IgD-negative memory B cell (primary cell): ENCODE measurements at regions not wholly inside any gene's neighbourhood (a gene's known extent, or its start where the extent isn't known, plus 50 kb on each side); places are given as distances from the start of the nearest gene placed in this dataset.

Experiments
- H3K27ac Mint-ChIP-seq, 3 donors: one replicate each; pipeline ENCODE4 v1.8.0; 2020 to 2022; ENCODE audit warnings: mild to moderate bottlenecking in 3 of 3, mixed read lengths in 3 of 3, moderate library complexity in 1 of 3
- H3K27me3 Mint-ChIP-seq: one replicate; pipeline ENCODE4 v1.8.0; 2021; ENCODE audit warnings: mixed read lengths
- H3K36me3 Mint-ChIP-seq: one replicate; pipeline ENCODE4 v1.8.0; 2020; ENCODE audit warnings: mild to moderate bottlenecking, mixed read lengths
- H3K4me1 Mint-ChIP-seq, 3 donors: one replicate each; pipeline ENCODE4 v1.8.0; 2020 to 2022; ENCODE audit warnings: mixed read lengths in 3 of 3, mild to moderate bottlenecking in 1 of 3
- H3K4me3 Mint-ChIP-seq, 4 donors: one replicate each; pipeline ENCODE4 v1.8.0; 2020 to 2022; ENCODE audit warnings: mild to moderate bottlenecking in 4 of 4, mixed read lengths in 4 of 4, moderate library complexity in 3 of 4
- H3K9me3 Mint-ChIP-seq, 3 donors: one replicate each; pipeline ENCODE4 v1.8.0; 2020 to 2021; ENCODE audit warnings: mixed read lengths in 3 of 3, mild to moderate bottlenecking in 1 of 3

DNA sequence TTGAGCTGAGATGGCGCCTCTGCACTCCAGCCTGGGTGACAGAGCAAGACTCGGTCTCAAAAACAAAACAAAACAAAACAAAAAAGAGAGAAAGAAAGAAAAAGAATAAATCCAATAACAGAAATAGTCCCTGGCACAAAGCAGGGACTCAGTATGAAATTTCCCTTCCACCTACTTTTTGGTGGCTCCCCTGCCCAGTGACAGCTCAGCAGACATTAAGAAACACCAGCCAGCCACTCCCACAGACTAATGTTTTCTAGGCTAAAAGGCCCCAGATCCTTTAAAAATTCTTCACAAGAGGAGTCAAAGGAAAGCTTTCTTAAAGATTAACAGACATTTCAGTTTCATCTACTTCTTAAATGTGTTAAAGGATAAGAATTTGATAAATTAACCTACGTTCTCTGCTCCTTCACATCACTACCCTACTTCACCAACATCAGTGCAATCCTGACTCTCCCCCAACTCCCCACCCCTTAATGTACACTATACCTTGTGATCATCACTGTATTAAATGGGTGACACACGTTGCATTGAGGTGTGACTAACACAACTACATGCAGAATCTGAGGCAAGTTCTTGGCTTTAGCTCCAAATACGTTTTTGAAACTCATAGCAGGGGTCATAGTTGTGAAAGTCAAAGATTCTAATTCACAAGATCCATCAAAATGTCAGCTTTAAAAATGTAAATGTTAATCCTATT is 114.5 kb upstream of the CAV2 start:
- Mint-ChIP-seq H3K4me1 (no peaks in the 10 kb centered on the region), H3K4me3 (no peak overlapping the region), H3K36me3 (no peaks in the 10 kb centered on the region), H3K27me3 (peaks cover 1% of the 10 kb centered on the region), H3K27ac (no peak overlapping the region), H3K9me3 (no peaks in the 10 kb centered on the region)

DNA sequence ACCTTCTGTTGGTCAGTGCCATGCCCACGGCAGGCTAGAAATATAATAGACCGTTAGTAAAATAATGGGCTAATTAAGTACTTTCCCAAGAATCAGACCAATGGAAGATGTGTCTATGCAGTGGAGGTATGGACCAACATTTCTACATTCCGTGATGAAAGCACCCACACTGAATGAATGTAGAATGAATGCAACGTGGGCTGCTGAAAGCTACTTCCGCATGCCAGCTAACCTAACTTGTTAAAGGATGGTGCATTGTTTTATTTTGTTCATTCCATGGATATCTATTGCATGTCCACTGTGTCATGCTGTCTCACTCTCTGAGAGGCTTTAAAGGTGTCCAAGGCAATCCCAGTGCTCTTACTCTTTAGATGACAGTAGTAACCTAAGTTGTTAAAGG is 112.9 kb upstream of the CAV2 start:
- Mint-ChIP-seq H3K27ac (no peak overlapping the region), H3K4me1 (no peaks in the 10 kb centered on the region), H3K4me3 (no peak overlapping the region), H3K27me3 (peaks cover 4% of the 10 kb centered on the region), H3K9me3 (no peaks in the 10 kb centered on the region), H3K36me3 (no peaks in the 10 kb centered on the region)

DNA sequence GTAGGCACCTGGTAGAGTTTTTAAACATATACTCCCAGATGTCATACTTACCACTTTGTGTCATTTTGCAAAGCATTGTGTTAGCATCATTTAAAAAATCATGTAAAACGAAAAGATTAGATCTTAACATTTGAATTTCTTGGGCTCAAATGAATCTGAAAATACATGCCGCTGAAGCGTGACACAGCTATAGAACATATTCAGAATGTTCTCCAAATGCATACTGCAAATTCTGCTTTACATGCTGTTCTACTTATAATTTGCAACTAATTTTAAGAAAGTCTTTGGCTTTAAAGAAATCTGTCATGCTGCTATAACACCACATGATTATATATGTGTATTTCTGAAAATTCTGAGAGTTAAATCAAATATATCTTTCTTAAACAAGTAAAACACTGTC is 109.2 kb upstream of the CAV2 start:
- Mint-ChIP-seq H3K27ac (no peak overlapping the region), H3K9me3 (no peaks in the 10 kb centered on the region), H3K27me3 (peaks cover 12% of the 10 kb centered on the region), H3K4me3 (no peak overlapping the region), H3K36me3 (no peaks in the 10 kb centered on the region), H3K4me1 (no peaks in the 10 kb centered on the region)

DNA sequence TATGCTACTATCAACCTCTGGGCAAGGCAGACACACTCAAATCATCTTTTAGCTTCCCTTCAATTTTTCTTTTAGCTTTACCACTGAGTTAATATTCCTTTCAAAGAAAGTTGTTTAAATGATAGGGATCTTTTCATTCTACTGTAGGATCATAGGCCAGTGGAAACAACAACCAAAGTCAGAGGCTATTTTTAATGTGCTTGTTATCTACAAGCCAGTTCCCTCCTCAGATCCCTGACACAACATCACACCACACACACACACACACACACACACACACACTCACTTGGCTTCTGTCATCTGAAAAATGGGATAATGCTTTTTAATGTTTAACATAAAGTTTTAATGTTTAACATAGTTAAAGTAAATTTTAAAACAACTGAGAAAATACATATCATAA is 106.7 kb upstream of the CAV2 start:
- Mint-ChIP-seq H3K27ac (no peak overlapping the region), H3K36me3 (no peaks in the 10 kb centered on the region), H3K27me3 (peaks cover 12% of the 10 kb centered on the region), H3K9me3 (peaks cover 0 to 4% (median 3%) of the 10 kb centered on the region in 3 donors), H3K4me1 (no peaks in the 10 kb centered on the region), H3K4me3 (no peak overlapping the region)

DNA sequence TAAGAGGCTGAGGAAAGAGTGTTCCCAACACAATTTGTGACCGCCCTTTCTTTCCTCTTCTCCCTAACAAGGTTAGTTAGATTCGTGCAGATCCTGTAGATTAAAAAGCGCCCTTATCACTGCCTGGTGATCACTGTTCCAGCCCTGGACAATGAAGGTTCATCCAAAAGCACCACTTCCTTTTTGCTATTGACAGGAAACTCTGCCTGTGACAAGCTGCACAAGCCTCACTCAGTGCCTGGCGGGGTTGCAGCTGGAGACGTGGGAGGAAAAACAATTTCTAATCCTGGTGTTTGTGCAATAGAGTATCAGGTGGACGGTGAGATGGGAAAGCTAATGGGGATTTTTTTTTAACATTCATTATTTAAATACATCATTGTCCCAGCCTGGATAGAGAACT is 105.9 kb upstream of the CAV2 start:
- H3K27me3 Mint-ChIP-seq = peaks cover 12% of the 10 kb centered on the region
- H3K27ac Mint-ChIP-seq = no peak overlapping the region
- no peaks in the 10 kb centered on the region for H3K4me1 Mint-ChIP-seq
- no peak overlapping the region for H3K4me3 Mint-ChIP-seq
- no peaks in the 10 kb centered on the region for H3K36me3 Mint-ChIP-seq
- peaks cover 0 to 11% (median 4%) of the 10 kb centered on the region in 3 donors for H3K9me3 Mint-ChIP-seq

DNA sequence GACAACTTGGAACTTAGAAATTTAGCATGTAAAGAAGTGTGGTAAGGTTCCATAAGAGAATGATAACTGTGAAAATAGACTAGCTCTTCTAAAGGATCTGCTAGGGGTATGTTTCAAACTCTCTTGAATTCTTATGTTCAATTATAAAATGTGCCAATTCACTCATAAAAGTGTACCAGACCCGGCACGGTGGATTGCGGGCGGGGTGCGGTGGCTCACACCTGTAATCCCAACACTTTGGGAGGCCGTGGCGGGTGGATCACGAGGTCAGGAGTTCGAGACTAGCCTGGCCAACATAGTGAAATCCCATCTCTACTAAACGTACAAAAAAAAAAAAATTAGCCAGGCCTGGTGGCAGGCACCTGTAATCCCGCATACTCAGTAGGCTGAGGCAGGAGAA is 105.4 kb upstream of the CAV2 start:
- H3K9me3 Mint-ChIP-seq = peaks cover 2 to 15% (median 4%) of the 10 kb centered on the region in 3 donors
- no peaks in the 10 kb centered on the region for H3K4me1 Mint-ChIP-seq
- no peak overlapping the region for H3K27ac Mint-ChIP-seq
- peaks cover 12% of the 10 kb centered on the region for H3K27me3 Mint-ChIP-seq
- no peak overlapping the region for H3K4me3 Mint-ChIP-seq
- no peaks in the 10 kb centered on the region for H3K36me3 Mint-ChIP-seq

DNA sequence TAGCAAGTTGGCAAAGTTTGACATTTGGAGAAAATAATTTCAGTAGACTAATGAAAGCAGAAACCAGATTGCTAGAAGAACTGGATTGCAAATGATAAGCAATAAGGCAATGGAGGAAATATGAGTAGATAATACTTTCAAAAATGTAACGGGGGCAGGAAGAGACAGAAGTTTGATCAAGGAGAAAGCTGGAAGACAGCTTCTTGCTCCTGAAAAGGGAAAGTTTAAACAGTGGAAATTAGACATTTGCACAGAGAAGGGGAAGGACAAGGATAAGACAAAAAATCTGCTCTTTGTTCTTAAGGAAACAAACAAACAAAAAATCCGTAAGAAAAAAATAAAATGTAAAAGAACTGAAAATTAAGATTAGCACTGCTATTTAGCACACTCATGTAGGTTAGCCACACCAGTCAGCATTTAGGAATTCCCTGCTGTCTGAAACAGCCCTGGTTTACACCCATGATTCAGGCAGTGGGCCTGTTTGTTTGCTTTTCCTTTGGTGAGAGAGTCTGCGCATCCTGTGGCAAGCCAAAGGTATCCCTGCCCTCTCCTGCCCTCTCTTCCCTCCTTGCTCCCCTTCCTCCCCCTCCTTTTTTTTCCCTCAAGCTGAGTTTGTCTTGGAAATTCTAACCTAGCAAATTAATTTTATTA is 104.3 kb upstream of the CAV2 start:
- H3K4me1 Mint-ChIP-seq = no peaks in the 10 kb centered on the region
- no peak overlapping the region for H3K27ac Mint-ChIP-seq
- peaks cover 12% of the 10 kb centered on the region for H3K27me3 Mint-ChIP-seq
- no peak overlapping the region for H3K4me3 Mint-ChIP-seq
- no peaks in the 10 kb centered on the region for H3K36me3 Mint-ChIP-seq
- peaks cover 2 to 15% (median 4%) of the 10 kb centered on the region in 3 donors for H3K9me3 Mint-ChIP-seq

DNA sequence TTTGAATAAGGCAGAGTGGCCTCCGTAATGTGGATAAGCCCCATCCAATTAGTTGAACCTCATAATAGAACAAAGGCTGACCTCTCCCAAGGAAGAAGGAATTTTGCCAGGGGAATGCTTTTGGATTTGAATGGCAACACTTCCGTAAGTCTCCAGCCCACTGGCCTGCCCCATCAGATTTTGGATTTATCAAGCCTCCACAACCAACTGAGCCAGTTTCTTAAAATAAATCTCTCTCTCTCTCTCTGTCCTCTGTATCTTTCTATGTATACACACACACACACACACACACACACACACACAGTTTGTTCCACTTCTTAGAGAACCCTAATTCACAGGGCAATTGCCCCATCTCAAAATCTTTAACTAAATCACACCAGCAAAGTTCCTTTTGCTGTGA is 100.9 kb upstream of the CAV2 start:
- Mint-ChIP-seq H3K27ac (no peak overlapping the region), H3K9me3 (peaks cover 2 to 15% (median 4%) of the 10 kb centered on the region in 3 donors), H3K36me3 (no peaks in the 10 kb centered on the region), H3K4me3 (no peak overlapping the region), H3K4me1 (no peaks in the 10 kb centered on the region), H3K27me3 (peaks cover 10% of the 10 kb centered on the region)

DNA sequence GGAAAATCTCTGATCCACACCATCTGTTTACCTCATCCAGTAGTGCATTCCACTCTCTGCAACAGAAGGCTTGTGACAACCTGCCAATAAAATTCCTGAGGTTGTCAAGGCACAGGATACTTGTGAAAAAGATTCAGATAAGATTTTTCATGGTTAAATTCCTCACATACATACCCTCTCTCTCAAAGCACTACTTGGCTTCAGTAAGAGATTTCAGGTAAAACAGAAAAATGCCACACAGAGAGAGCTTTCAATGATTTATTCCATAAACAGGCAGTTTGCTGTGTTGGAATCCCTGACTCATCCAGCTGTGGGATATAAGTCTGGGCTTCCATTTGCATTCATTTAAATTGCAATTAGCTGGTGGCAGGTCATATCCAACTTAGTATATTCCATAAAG is 99.7 kb upstream of the CAV2 start:
- Mint-ChIP-seq H3K9me3 (peaks cover 2 to 15% (median 4%) of the 10 kb centered on the region in 3 donors), H3K36me3 (no peaks in the 10 kb centered on the region), H3K4me3 (no peak overlapping the region), H3K27me3 (peaks cover 8% of the 10 kb centered on the region), H3K27ac (no peak overlapping the region), H3K4me1 (no peaks in the 10 kb centered on the region)

DNA sequence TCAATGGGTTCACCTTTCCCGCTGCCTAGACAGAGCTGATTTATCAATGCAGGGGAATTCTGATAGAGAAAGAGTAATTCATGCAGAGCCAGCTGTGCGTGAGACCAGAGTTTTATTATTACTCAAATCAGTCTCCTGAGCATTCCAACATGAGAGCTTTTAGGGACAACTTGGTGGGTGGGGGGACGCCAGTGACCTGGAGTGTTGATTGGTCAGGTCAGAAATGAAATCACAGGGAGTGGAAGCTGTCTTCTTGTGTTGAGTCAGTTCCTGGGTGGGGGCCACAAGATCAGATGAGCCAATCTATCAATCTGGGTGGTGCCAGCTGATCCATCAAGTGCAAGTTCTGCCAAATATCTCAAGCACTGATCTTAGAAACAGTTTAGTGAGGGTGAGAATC is 99.0 kb upstream of the CAV2 start:
- Mint-ChIP-seq H3K4me1 (no peaks in the 10 kb centered on the region), H3K4me3 (no peak overlapping the region), H3K36me3 (no peaks in the 10 kb centered on the region), H3K27ac (peak overlapping the region in 1 of 3 donors; percentile 40), H3K9me3 (peaks cover 2 to 15% (median 4%) of the 10 kb centered on the region in 3 donors), H3K27me3 (peaks cover 6% of the 10 kb centered on the region)

DNA sequence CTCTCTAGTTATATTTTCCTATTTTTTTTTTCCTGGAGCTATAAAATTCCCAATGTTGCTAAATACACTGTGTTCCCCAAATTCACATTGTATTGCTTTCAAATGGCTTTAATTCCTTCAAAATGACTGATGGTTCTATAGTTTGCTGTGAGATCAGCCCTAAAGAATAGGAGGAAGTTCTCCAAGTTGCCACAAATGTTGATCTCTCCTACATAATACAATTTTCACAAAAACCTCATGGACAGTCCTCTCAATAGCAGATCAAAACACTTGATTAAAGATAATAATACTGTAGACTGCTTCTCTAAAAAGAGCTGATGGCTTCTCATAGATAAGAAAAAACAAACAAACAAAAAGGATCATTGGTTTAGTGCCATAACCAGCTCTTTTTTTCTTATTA is 97.8 kb upstream of the CAV2 start:
- peaks cover 6% of the 10 kb centered on the region for H3K27me3 Mint-ChIP-seq
- no peak overlapping the region for H3K4me3 Mint-ChIP-seq
- no peaks in the 10 kb centered on the region for H3K36me3 Mint-ChIP-seq
- H3K4me1 Mint-ChIP-seq = no peaks in the 10 kb centered on the region
- peaks cover 2 to 15% (median 4%) of the 10 kb centered on the region in 3 donors for H3K9me3 Mint-ChIP-seq
- H3K27ac Mint-ChIP-seq = no peak overlapping the region

DNA sequence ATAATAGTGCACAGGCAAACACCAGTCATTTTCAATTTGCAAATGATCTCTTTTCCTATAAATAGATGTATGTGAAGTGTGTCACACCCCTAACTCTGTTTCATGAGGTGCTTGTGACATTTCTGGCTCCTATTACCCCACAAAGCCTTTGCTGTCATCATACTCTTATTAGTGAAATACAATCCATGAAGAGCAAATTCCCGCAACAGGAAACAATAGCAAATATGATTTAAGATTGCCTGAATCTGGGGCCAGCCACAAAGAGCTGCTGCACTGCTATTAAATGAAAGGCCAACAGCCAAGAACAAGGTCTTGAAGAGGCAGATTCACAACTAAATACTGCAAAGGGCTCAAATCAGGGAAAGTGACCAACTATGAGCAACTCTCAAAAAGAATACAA is 96.3 kb upstream of the CAV2 start:
- H3K4me3 Mint-ChIP-seq = no peak overlapping the region
- no peak overlapping the region for H3K27ac Mint-ChIP-seq
- no peaks in the 10 kb centered on the region for H3K36me3 Mint-ChIP-seq
- peaks cover 0 to 7% (median 2%) of the 10 kb centered on the region in 3 donors for H3K9me3 Mint-ChIP-seq
- peaks cover 6% of the 10 kb centered on the region for H3K27me3 Mint-ChIP-seq
- no peaks in the 10 kb centered on the region for H3K4me1 Mint-ChIP-seq

DNA sequence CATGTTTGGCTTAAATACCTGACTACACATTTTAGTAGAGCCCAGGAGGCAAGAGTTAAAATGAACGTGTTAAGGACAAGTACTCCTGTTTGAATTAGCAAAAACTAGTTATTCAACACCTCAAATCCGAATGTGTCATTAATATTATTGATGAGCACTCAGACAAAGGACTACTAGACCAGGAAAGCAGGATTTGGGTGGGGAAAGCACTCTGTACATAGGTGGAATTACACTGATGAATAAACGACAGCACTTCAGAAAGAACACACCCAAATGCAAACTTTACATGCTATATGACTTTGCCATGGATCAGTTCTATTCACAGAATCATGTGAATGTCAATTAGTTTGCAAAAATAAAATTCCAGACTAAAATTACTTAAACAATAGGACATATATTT is 95.1 kb upstream of the CAV2 start:
- Mint-ChIP-seq H3K27me3 (peaks cover 6% of the 10 kb centered on the region), H3K4me1 (no peaks in the 10 kb centered on the region), H3K9me3 (no peaks in the 10 kb centered on the region), H3K27ac (no peak overlapping the region), H3K36me3 (no peaks in the 10 kb centered on the region), H3K4me3 (no peak overlapping the region)

DNA sequence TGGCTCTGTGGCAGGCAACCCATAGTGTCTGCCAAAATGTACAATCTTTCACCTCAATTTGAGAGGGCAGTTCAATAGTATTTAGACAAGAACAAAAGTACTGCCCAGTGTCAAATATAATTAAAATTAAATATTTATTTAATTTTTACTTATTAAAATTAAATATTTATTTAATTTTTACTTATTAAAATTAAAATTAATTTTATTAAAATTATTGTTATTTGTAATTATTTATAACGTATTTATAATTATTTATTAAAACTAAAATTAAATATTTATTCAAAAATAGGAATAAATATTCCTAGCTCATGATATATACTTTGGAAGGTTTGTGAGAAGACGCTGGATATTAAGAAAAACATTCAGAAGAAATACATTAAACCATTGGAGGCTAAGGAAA is 93.7 kb upstream of the CAV2 start:
- Mint-ChIP-seq H3K27ac (no peak overlapping the region), H3K4me1 (no peaks in the 10 kb centered on the region), H3K36me3 (peaks cover 2% of the 10 kb centered on the region), H3K4me3 (no peak overlapping the region), H3K27me3 (peaks cover 4% of the 10 kb centered on the region), H3K9me3 (peaks cover 0 to 2% (median 0%) of the 10 kb centered on the region in 3 donors)

DNA sequence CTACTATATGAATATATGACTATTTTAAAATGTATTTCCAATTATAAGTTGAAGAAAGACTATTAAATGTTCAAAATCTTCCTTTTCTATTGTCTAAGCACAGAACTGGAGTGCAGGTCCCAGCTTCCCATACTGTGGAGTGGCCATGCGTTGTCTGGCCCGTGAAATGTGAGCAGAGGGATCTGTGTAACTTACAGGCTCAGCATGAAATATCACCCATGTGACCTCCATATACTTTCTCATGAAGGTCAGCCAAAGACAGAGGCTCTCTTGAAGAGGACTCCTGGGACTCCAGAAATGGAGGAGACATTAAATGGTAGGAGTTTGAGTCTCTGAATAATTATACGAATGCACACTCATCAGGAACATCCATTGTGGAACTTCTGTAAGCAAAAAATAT is 92.4 kb upstream of the CAV2 start:
- no peak overlapping the region for H3K4me3 Mint-ChIP-seq
- no peaks in the 10 kb centered on the region for H3K4me1 Mint-ChIP-seq
- H3K9me3 Mint-ChIP-seq = peaks cover 0 to 2% (median 0%) of the 10 kb centered on the region in 3 donors
- peaks cover 3% of the 10 kb centered on the region for H3K27me3 Mint-ChIP-seq
- peaks cover 2% of the 10 kb centered on the region for H3K36me3 Mint-ChIP-seq
- no peak overlapping the region for H3K27ac Mint-ChIP-seq

DNA sequence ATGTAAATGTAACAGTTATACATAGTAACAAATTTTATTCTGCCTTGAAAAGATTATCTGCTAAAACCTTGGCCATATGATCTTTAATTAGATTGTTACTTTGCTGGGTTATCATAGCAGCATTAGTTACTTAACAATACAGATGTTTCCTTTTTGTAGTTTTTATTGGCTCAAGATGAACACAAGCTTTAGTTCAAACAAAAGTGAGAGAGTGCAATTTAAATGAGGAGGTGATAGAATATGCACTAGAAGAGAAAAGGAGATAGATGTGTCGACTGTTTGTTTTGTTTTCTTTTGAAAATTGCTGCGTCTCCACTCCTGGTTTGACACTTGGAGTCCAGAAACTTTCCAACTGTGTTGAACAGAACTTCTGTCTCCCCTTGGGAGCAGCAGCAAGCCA is 91.4 kb upstream of the CAV2 start:
- Mint-ChIP-seq H3K27ac (no peak overlapping the region), H3K4me3 (no peak overlapping the region), H3K4me1 (no peaks in the 10 kb centered on the region), H3K36me3 (peaks cover 2% of the 10 kb centered on the region), H3K9me3 (peaks cover 0 to 2% (median 0%) of the 10 kb centered on the region in 3 donors), H3K27me3 (no peaks in the 10 kb centered on the region)
